ENCODE measurements at regions not wholly inside any gene's neighbourhood (a gene's known extent, or its start where the extent isn't known, plus 50 kb on each side); places are given as distances from the start of the nearest gene placed in this dataset.

DNA sequence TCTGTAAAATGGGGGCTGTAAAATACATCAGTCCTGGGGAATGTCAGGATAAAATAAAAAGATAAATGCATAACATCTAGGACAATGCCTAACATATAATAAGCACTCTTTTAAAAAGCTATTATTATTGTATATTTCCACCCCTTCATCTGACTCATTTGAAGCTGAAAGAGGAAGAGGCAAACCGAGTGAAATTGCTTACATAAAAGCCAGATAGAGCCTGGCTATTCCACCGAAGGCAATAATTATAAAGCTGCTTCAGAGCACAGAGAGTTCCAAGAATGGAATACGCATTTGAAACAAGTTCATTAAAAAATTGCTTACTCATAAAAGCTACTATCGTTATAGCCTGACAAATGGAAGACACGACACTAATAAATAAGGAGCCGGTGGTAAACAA is 186.1 kb upstream of the CAMK1G start:
- Histone ChIP-seq H3K9me3 (replicated peaks; ENCODE audit: insufficient read depth, low read length) (no peaks in the 10 kb centered on the region), H3F3A (ENCODE audit: insufficient read depth, low read length) (0 out of 2 replicates have a peak, but pooled peaks cover 4% of the 10 kb centered on the region), H4K20me1 (ENCODE audit: insufficient read depth, low read length) (no peaks in the 10 kb centered on the region), H3K79me2 (ENCODE audit: low read length) (no peaks in the 10 kb centered on the region), H3K9ac (ENCODE audit: low read length) (no peak overlapping the region), H3K9me2 (replicated peaks; ENCODE audit: insufficient read depth, low read length) (no peaks in the 10 kb centered on the region), H3K4me1 (ENCODE audit: low read length) (peaks cover 14% of the 10 kb centered on the region), H3K27ac (ENCODE audit: low read length) (no peak overlapping the region), H3K27me3 (replicated peaks; ENCODE audit: insufficient read depth, low read length) (no peaks in the 10 kb centered on the region), H3K4me2 (ENCODE audit: low read depth, low read length) (no peak overlapping the region), H3K36me3 (replicated peaks; ENCODE audit: insufficient read depth, low read length) (no peaks in the 10 kb centered on the region), H2AFZ (ENCODE audit: low read length) (no peak overlapping the region), H3K4me3 (ENCODE audit: low read length) (no peak overlapping the region)
- TF ChIP-seq EZH2phosphoT487 (IDR thresholded peaks at IDR 0.05; ENCODE audit: low read length) (no peak), EZH2 (optimal IDR thresholded peaks at IDR 0.05; ENCODE audit: low read depth, low read length) (no peak)
- TF ChIP-seq, protein P1, sequence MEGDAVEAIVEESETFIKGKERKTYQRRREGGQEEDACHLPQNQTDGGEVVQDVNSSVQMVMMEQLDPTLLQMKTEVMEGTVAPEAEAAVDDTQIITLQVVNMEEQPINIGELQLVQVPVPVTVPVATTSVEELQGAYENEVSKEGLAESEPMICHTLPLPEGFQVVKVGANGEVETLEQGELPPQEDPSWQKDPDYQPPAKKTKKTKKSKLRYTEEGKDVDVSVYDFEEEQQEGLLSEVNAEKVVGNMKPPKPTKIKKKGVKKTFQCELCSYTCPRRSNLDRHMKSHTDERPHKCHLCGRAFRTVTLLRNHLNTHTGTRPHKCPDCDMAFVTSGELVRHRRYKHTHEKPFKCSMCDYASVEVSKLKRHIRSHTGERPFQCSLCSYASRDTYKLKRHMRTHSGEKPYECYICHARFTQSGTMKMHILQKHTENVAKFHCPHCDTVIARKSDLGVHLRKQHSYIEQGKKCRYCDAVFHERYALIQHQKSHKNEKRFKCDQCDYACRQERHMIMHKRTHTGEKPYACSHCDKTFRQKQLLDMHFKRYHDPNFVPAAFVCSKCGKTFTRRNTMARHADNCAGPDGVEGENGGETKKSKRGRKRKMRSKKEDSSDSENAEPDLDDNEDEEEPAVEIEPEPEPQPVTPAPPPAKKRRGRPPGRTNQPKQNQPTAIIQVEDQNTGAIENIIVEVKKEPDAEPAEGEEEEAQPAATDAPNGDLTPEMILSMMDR (IDR thresholded peaks at IDR 0.05; ENCODE audit: low read length) = no peak
- DNase-seq = no peak

DNA sequence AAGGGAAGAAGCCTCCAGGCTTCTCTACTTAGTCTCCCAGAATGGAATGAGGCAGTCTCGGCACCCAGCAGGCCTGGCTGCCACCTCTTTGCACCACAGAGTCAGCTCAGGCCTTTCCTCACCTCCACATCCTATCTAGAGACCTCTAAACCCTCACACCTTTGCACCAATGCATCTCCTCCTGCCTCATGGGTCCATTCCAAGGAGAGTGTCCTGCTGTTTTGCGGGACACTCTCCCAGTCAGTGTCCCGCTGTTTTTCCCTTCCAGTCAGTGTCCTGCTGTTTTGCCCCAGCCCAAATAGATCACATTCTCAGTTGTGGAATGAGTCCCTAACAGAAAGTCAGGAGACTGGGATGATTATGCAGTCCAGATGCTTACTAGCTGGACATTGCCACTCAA is 185.6 kb upstream of the CAMK1G start:
- H3F3A ChIP-seq (ENCODE audit: insufficient read depth, low read length) = 0 out of 2 replicates have a peak, but pooled peaks cover 4% of the 10 kb centered on the region
- no peaks in the 10 kb centered on the region for H3K79me2 ChIP-seq (ENCODE audit: low read length)
- no peak overlapping the region for H3K9ac ChIP-seq (ENCODE audit: low read length)
- no peaks in the 10 kb centered on the region for H3K9me2 ChIP-seq (replicated peaks; ENCODE audit: insufficient read depth, low read length)
- no peak overlapping the region for H3K4me2 ChIP-seq (ENCODE audit: low read depth, low read length)
- H3K9me3 ChIP-seq (replicated peaks; ENCODE audit: insufficient read depth, low read length) = no peaks in the 10 kb centered on the region
- H2AFZ ChIP-seq (ENCODE audit: low read length) = no peak overlapping the region
- no peaks in the 10 kb centered on the region for H3K36me3 ChIP-seq (replicated peaks; ENCODE audit: insufficient read depth, low read length)
- no peaks in the 10 kb centered on the region for H4K20me1 ChIP-seq (ENCODE audit: insufficient read depth, low read length)
- H3K27ac ChIP-seq (ENCODE audit: low read length) = no peak overlapping the region
- peaks cover 14% of the 10 kb centered on the region for H3K4me1 ChIP-seq (ENCODE audit: low read length)
- H3K4me3 ChIP-seq (ENCODE audit: low read length) = no peak overlapping the region
- no peaks in the 10 kb centered on the region for H3K27me3 ChIP-seq (replicated peaks; ENCODE audit: insufficient read depth, low read length)
- DNase-seq = no peak
- TF ChIP-seq EZH2 (optimal IDR thresholded peaks at IDR 0.05; ENCODE audit: low read depth, low read length) (no peak), EZH2phosphoT487 (IDR thresholded peaks at IDR 0.05; ENCODE audit: low read length) (no peak)
- TF ChIP-seq, protein P1 (IDR thresholded peaks at IDR 0.05; ENCODE audit: low read length) = no peak

DNA sequence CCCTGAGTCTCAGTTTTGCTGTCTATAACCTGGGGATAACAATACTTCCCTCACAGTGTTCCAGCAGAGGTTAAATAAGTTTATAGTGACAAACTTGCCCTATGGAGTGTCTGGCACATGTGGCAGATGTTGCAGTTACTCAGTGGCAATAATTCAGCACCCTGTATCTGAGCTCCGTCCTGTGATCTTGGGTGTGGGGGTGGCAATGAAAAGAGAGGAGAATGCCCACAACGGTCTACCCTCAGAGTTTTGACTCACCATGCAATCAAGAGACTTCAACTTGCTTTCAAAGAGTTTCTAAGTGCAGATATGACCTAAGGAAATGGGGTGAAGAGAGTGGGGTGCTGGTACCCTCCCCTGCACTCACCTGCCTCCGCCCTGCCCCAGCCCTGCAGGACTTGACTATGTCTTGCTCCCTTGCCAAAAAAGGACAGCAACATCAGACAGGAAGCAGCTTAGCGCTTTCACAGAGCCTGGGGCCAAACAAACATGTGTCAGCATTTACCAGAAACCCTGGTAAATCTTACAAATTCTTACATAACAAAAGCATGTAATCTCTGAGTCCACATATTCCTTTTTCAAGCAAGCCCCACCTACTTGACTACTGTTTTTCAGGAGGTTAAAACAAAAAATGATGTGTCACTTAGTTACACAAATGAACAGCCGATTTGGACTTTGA is 185.1 kb upstream of the CAMK1G start:
- H4K20me1 ChIP-seq (ENCODE audit: insufficient read depth, low read length) = no peaks in the 10 kb centered on the region

DNA sequence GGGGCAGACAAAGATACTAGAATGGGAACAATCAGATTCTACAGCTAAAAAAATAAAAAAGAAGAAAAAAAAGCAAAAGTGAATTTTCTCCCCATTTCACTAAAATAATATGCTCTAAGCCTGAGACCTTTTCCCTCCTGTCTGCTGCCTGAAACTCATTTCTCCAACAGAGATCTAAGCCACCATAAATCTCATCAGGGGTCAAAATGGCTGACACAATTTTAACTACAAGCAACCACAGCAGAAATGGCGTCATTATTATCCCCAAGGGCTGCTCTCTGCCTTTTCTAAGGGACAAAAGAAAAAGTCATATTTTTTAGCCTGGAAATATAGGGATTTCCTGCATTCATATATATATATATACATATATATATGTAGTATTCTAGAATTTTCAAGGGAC is 183.7 kb upstream of the CAMK1G start:
- Histone ChIP-seq H3K79me2 (ENCODE audit: low read length) (no peaks in the 10 kb centered on the region), H3F3A (ENCODE audit: insufficient read depth, low read length) (0 out of 2 replicates have a peak, but pooled peaks cover 4% of the 10 kb centered on the region), H3K27ac (ENCODE audit: low read length) (no peak overlapping the region), H3K9me2 (replicated peaks; ENCODE audit: insufficient read depth, low read length) (no peaks in the 10 kb centered on the region), H3K4me2 (ENCODE audit: low read depth, low read length) (no peak overlapping the region), H3K4me3 (ENCODE audit: low read length) (no peak overlapping the region), H2AFZ (ENCODE audit: low read length) (no peak overlapping the region), H3K9me3 (replicated peaks; ENCODE audit: insufficient read depth, low read length) (no peaks in the 10 kb centered on the region), H3K4me1 (ENCODE audit: low read length) (peaks cover 14% of the 10 kb centered on the region), H3K36me3 (replicated peaks; ENCODE audit: insufficient read depth, low read length) (no peaks in the 10 kb centered on the region), H4K20me1 (ENCODE audit: insufficient read depth, low read length) (no peaks in the 10 kb centered on the region), H3K9ac (ENCODE audit: low read length) (no peak overlapping the region), H3K27me3 (replicated peaks; ENCODE audit: insufficient read depth, low read length) (no peaks in the 10 kb centered on the region)
- no peak for DNase-seq
- TF ChIP-seq EZH2phosphoT487 (IDR thresholded peaks at IDR 0.05; ENCODE audit: low read length) = no peak
- TF ChIP-seq, protein P1 (IDR thresholded peaks at IDR 0.05; ENCODE audit: low read length) = no peak
- no peak for TF ChIP-seq EZH2 (optimal IDR thresholded peaks at IDR 0.05; ENCODE audit: low read depth, low read length)

More for the DNA sequence above, 185.1 kb upstream of the CAMK1G start:
- H2AFZ ChIP-seq (ENCODE audit: low read length) = 0 out of 2 replicates have a peak overlapping the region, but pooled peaks have one; percentile 12
- 0 out of 2 replicates have a peak, but pooled peaks cover 4% of the 10 kb centered on the region for H3F3A ChIP-seq (ENCODE audit: insufficient read depth, low read length)
- no peaks in the 10 kb centered on the region for H3K9me3 ChIP-seq (replicated peaks; ENCODE audit: insufficient read depth, low read length)
- H3K27me3 ChIP-seq (replicated peaks; ENCODE audit: insufficient read depth, low read length) = no peaks in the 10 kb centered on the region
- peak; percentile 83 for DNase-seq
- no peaks in the 10 kb centered on the region for H3K36me3 ChIP-seq (replicated peaks; ENCODE audit: insufficient read depth, low read length)
- H3K4me1 ChIP-seq (ENCODE audit: low read length) = peaks cover 14% of the 10 kb centered on the region
- H3K4me2 ChIP-seq (ENCODE audit: low read depth, low read length) = peak overlapping the region; percentile 23; the same call in 1 of the 2 replicates
- no peaks in the 10 kb centered on the region for H3K9me2 ChIP-seq (replicated peaks; ENCODE audit: insufficient read depth, low read length)
- H3K9ac ChIP-seq (ENCODE audit: low read length) = no peak overlapping the region
- H3K4me3 ChIP-seq (ENCODE audit: low read length) = no peak overlapping the region
- no peaks in the 10 kb centered on the region for H3K79me2 ChIP-seq (ENCODE audit: low read length)
- H3K27ac ChIP-seq (ENCODE audit: low read length) = no peak overlapping the region
- TF ChIP-seq EZH2phosphoT487 (IDR thresholded peaks at IDR 0.05; ENCODE audit: low read length) = no peak

Measured in MM.1S (cell line).